Epithelial cell of proximal tubule (primary cell): ENCODE measurements at regions not wholly inside any gene's neighbourhood (a gene's known extent, or its start where the extent isn't known, plus 50 kb on each side); places are given as distances from the start of the nearest gene placed in this dataset.

Experiments used
- DNase-seq: peaks from one replicate; pipeline ENCODE4 v3.0.0-alpha.2; 2011; ENCODE audit warnings: low read depth
- H3K4me3 ChIP-seq: 2 replicates; pipeline ENCODE4 v1.5.1; 2011; ENCODE audit warnings: low read depth, mild to moderate bottlenecking, low read length
- CTCF ChIP-seq: conservative IDR thresholded peaks from 2 replicates; pipeline ENCODE4 v1.5.1; 2012; ENCODE audit warnings: low read depth, mild to moderate bottlenecking, low read length

- no peak for TF ChIP-seq CTCF
- DNase-seq = no peak
These were observed 159.3 kb downstream of the SS18 start for GRCh38 chr18:25931126-25931525.

GRCh38 chr18:25929787-25930186 lies 160.6 kb downstream of the SS18 start:
- DNase-seq = no peak
- no peak for TF ChIP-seq CTCF
- H3K4me3 ChIP-seq = no peak overlapping the region

More at GRCh38 chr18:25931126-25931525, 159.3 kb downstream of the SS18 start:
- no peak overlapping the region for H3K4me3 ChIP-seq

GRCh38 chr18:25927830-25928229 lies 162.6 kb downstream of the SS18 start:
- TF ChIP-seq CTCF = no peak
- H3K4me3 ChIP-seq = no peak overlapping the region
- no peak for DNase-seq

GRCh38 chr18:25923193-25923592 lies 167.2 kb downstream of the SS18 start:
- no peak overlapping the region for H3K4me3 ChIP-seq
- DNase-seq = no peak
- no peak for TF ChIP-seq CTCF

GRCh38 chr18:25921677-25922421 lies 168.6 kb downstream of the SS18 start:
- H3K4me3 ChIP-seq = no peak overlapping the region
- no peak for DNase-seq
- peak; percentile 70 for TF ChIP-seq CTCF

GRCh38 chr18:25915907-25916306 lies 174.5 kb downstream of the SS18 start:
- TF ChIP-seq CTCF = peak; percentile 33
- no peak overlapping the region for H3K4me3 ChIP-seq
- DNase-seq = no peak

- no peak overlapping the region for H3K4me3 ChIP-seq
- TF ChIP-seq CTCF = no peak
- no peak for DNase-seq
These were observed 191.4 kb downstream of the SS18 start for GRCh38 chr18:25898965-25899364.
